HUDEP-2 (cell line): ENCODE measurements at regions not wholly inside any gene's neighbourhood (a gene's known extent, or its start where the extent isn't known, plus 50 kb on each side); places are given as distances from the start of the nearest gene placed in this dataset.
"Not testable (repeated sequence)": the region's sequence is repeated elsewhere in the genome, so short reads cannot be mapped to it uniquely, and the experiment has no call there.

Source experiments
- DNase-seq, 76 experiments: peaks; one replicate each; lab custom pipeline; 2025; ENCODE audit not compliant: unreplicated experiment in 76 of 76; lab: John Stamatoyannopoulos, UW

- DNase-seq: not testable (repeated sequence)
Observed at GRCh38 chr3:87737817-87738216, 321.0 kb downstream of the CGGBP1 start.

- no peak for DNase-seq
Observed at GRCh38 chr3:87733671-87734367, 325.0 kb downstream of the CGGBP1 start.

GRCh38 chr3:87732294-87732693, 326.5 kb downstream of the CGGBP1 start:
- DNase-seq: no peak

GRCh38 chr3:87727783-87728182, 331.0 kb downstream of the CGGBP1 start:
- no peak for DNase-seq

- DNase-seq: no peak
Observed at GRCh38 chr3:87719060-87719459, 339.7 kb downstream of the CGGBP1 start.

DNA sequence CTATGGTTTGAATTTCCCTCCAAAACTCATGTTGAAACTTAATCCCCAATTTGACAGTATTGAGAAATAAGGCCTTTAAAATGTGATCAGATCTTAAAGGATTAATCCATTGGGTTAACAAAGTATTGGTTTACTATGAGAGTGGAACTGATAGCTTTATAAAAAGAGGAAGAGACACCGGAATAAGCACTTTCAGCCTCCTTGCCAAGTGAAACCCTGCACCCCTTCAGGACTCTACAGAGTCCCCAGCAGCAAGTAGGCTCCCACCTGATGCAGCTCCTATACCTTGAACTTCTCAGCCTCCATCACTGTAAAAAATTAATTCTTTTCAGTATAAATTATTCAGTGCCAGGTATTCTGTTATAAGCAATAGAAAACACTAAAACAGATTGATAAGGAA, 348.3 kb downstream of the CGGBP1 start:
- DNase-seq: no peak

GRCh38 chr3:87710028-87710427, 348.8 kb downstream of the CGGBP1 start:
- no peak for DNase-seq

DNA sequence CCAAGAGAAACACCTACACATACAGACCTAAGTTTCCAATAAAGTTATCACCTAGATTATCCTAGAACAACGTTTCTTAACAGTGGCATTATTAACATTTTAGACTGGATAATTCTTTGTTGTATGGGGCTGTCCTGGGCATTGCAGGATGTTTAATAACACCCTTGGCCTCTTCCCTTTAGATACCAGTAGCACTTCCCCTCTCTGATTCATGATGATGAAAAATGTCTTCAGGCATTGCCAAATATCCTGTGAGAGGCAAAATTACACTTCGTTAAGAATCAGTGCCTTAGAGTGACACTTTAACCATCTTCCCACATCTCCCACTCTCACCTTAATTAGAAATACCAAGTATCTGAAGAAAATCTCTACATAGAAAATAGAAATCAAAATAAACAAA, 352.6 kb downstream of the CGGBP1 start:
- DNase-seq: no peak

- no peak for DNase-seq
Observed at GRCh38 chr3:87702600-87702999, 356.2 kb downstream of the CGGBP1 start.

- no peak for DNase-seq
Observed at GRCh38 chr3:87696124-87697013, 362.4 kb downstream of the CGGBP1 start.

DNA sequence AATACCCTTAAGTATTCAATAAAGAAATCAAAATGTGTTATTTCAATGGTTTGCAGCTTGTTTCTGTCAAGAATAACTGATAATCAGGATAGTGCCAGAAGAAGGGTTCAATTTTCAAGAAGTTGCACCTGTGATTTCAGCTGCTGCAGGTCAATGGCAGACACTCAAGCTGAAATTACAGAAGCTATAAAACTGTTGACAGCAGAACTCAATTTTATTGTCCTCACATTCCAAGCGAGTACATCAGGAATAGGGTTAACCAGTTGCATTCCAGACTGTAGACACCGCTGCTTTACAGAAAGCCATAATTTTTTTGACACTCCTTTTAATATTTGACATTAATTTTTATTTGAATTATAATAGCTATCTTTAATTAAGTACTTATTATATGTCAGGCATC, 364.1 kb downstream of the CGGBP1 start:
- no peak for DNase-seq

DNA sequence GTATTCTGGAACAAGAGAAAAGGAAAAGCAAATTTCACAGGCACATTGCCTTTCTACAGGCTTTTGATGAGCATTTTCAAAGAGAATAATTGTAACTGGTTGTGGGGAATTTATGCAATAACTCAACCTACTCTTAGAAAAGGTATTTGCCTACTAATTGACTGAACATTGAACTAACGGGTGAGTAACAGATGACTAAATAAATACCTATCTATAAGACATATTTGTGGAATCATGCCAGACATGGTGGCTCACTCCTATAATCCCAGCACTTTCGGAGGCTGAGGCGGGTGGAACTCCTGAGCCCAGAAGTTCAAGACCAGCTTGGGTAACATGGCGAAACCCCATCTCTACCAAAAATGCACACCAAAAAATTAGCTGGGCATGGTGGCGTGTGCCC, 367.7 kb downstream of the CGGBP1 start:
- no peak for DNase-seq

GRCh38 chr3:87678984-87679660, 379.7 kb downstream of the CGGBP1 start:
- not testable (repeated sequence) for DNase-seq

- no peak for DNase-seq
Observed at GRCh38 chr3:87674397-87675161, 384.2 kb downstream of the CGGBP1 start.

GRCh38 chr3:87673132-87673531, 385.7 kb downstream of the CGGBP1 start:
- no peak for DNase-seq

GRCh38 chr3:87654184-87654583, 377.8 kb upstream of the POU1F1 start:
- no peak for DNase-seq

DNA sequence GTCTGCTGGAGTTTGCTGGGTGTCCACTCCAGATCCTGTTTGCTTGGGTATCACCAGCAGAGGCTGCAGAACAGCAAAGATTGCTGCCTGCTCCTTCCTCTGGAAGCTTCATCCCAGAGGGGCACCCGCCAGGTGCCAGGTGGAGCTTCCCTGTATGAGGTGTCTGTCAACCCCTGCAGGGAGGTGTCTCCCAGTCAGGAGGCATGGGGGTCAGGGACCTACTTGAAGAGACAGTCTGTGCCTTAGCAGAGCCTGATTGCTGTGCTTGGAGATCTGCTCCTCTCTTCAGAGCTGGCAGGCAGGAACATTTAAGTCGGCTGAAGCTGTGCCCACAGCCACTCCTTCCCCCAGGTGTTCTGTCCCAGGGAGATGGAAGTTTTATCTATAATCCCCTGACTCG, 376.8 kb upstream of the POU1F1 start:
- DNase-seq: not testable (repeated sequence)

- DNase-seq: no peak
Observed at GRCh38 chr3:87634426-87634825, 358.0 kb upstream of the POU1F1 start.

DNA sequence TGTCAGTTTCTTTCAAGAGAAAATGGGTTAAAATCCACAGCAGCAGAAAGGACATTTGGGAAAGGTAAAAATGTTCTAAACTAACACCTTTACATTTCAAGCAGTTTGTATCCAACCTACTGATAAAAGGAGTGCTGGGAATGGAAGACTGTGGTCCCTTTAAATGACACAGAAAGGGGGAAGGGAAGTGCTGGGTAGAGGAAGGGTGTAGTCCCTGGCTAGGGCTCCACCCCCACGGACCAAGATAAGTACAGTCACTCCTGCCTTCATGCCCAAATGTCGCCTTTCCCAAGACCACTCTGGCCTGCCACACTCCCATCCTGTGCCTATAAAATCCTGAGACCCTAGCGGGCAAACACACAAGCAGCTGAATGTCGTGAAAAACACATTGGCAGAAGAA, 350.9 kb upstream of the POU1F1 start:
- peak in 16 of 76 experiments; percentile 0 to 23 (median 4) for DNase-seq

DNA sequence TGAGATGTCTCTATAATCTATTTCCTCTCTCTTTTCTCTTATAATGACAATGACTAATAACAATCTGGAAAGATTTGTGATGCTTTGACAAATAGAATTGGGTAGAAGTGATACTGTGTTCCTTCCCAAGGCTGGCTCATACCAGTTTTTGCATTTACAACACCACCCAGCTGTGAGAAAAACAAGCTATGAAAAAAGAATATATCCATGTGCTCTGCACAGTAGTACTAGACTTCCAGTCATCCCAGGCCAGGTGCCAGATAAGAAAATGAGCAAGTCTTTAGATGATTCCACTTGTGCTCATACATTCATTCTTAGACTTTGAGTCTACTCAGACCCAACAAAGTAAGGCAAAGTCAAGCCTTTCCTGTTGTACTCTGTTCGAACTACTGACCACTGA, 350.2 kb upstream of the POU1F1 start:
- no peak for DNase-seq

GRCh38 chr3:87625876-87626275, 349.5 kb upstream of the POU1F1 start:
- DNase-seq: no peak
